ENCODE measurements at regions not wholly inside any gene's neighbourhood (a gene's known extent, or its start where the extent isn't known, plus 50 kb on each side); places are given as distances from the start of the nearest gene placed in this dataset.

DNA sequence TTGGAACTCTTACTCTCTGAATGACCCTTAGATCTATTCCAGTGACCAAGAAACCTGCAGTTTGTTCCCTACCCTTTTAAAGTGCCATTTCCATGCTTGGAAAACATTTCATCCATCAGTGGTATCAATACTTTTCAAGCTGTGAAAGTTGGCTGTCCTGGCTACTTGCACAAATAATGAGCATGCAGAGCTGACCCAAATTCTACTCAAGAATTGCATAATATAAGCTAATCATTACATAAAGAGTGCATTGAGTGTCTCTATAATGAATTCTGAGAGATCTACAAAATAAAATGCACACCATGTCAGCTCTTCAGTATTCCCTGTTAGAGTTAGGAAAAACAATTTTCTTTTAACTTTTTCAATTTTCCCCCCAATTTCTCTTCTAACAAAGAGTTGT, 181.3 kb upstream of the HS3ST5 start:
- H3K4me3 ChIP-seq: no peak overlapping the region
- in situ Hi-C loops (cut with MboI) (no loop called here), intact Hi-C loops (cut with micrococcal nuclease) (no loop called here)
- no TSS peak for BruUV-seq (replicated peaks)
- no peak overlapping the region for H3K9ac ChIP-seq (ENCODE audit: insufficient read depth in 1 of 2, low read depth in 2 of 2, low read length in 2 of 2)
- TF ChIP-seq, protein P1, sequence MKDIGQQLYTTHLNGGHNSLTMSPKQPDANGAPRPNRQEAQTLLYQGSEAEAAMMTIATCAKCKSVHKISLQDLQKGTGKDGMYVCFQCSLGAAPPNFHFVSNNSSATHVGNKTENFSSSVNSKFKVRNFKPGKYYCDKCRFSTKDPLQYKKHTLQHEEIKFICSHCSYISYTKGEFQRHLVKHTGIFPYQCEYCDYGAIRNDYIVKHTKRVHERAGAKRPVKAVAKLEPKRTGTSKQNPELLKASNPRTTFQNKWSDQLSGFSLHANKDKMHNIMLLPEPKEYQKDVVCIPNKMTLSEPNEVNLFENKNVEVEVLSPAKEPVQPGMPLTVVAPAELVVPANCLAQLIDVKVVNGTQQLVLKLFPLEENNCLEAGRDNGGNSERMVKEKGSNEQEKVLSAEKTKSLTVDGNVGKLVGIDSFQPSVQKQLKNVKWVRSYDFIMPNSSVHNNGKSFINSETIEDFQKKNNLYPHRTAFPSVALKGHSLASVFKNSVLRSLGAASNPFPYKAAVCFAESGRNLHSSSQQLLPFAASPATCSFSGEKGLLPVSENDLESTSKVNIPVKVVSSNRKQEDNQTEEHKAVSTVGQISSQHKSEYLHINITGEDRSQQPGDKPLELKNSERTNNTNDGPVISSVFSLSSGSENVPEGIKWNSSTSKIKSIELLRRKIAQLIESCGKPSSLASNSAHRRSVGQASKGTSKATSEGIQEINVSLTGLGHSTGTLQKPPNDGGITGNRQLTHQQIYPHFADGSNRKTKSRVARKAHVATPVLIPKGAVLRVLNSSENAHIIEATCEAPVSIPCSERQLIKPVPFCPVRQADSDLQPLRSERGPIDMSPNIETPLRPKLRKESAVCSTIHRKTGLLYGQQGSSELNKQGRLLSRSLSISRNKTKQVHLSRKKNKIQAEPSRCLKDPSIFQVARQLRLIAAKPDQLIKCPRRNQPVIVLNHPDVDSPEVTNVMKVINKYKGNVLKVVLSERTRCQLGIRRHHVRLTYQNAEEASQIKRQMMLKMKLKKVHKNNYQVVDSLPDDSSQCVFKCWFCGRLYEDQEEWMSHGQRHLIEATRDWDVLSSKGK (CRISPR knock-in tag; IDR thresholded peaks at IDR 0.05): no peak
- TF ChIP-seq GABPB1 (CRISPR knock-in tag; IDR thresholded peaks at IDR 0.05) (no peak), MEF2D (tag; conservative IDR thresholded peaks at IDR 0.05; ENCODE audit: low read depth) (no peak), MCM7 (IDR thresholded peaks at IDR 0.05) (no peak), ZNF778 (CRISPR knock-in tag; IDR thresholded peaks at IDR 0.05) (no peak), TAF15 (IDR thresholded peaks at IDR 0.05; ENCODE audit: low read depth, low read length) (no peak), KLF13 (tag; IDR thresholded peaks at IDR 0.05; ENCODE audit: borderline replicate concordance, low read depth) (no peak), ZNF184 (CRISPR knock-in tag; IDR thresholded peaks at IDR 0.05) (no peak)
- TF ChIP-seq, protein P2, sequence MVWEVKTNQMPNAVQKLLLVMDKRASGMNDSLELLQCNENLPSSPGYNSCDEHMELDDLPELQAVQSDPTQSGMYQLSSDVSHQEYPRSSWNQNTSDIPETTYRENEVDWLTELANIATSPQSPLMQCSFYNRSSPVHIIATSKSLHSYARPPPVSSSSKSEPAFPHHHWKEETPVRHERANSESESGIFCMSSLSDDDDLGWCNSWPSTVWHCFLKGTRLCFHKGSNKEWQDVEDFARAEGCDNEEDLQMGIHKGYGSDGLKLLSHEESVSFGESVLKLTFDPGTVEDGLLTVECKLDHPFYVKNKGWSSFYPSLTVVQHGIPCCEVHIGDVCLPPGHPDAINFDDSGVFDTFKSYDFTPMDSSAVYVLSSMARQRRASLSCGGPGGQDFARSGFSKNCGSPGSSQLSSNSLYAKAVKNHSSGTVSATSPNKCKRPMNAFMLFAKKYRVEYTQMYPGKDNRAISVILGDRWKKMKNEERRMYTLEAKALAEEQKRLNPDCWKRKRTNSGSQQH (CRISPR knock-in tag; IDR thresholded peaks at IDR 0.05): no peak
- TF ChIP-seq, protein P3, sequence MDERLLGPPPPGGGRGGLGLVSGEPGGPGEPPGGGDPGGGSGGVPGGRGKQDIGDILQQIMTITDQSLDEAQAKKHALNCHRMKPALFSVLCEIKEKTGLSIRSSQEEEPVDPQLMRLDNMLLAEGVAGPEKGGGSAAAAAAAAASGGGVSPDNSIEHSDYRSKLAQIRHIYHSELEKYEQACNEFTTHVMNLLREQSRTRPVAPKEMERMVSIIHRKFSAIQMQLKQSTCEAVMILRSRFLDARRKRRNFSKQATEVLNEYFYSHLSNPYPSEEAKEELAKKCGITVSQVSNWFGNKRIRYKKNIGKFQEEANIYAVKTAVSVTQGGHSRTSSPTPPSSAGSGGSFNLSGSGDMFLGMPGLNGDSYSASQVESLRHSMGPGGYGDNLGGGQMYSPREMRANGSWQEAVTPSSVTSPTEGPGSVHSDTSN (CRISPR knock-in tag; IDR thresholded peaks at IDR 0.05; ENCODE audit: low read depth): no peak
- TF ChIP-seq, protein P3 (tag; conservative IDR thresholded peaks at IDR 0.05; ENCODE audit: low read depth): no peak
- ChIA-PET POLR2A (no interaction called here), CTCF (ENCODE audit: low intra/inter-chr PET ratio) (no interaction called here)
- no peaks in the 10 kb centered on the region for H3K4me1 ChIP-seq (replicated peaks in 1 of 2; ENCODE audit: control insufficient read depth in 2 of 2, insufficient read depth in 2 of 2, low read length in 2 of 2)
- no peak for DNase-seq (ENCODE audit: extremely low read depth in 1 of 4, low spot score in 3 of 4)
- H4K20me1 ChIP-seq (replicated peaks; ENCODE audit: control insufficient read depth, insufficient read depth, low read length): no peaks in the 10 kb centered on the region
- no peak overlapping the region for H2AFZ ChIP-seq (ENCODE audit: low read depth, low read length)
- no peaks in the 10 kb centered on the region for H3K9me3 ChIP-seq (replicated peaks; ENCODE audit: control insufficient read depth, insufficient read depth, low read depth, low read length)
- ATAC-seq: no peak
- no peaks in the 10 kb centered on the region for H3K79me2 ChIP-seq (ENCODE audit: control insufficient read depth, insufficient read depth, low read length)
- no peaks in the 10 kb centered on the region for H3K9me1 ChIP-seq (ENCODE audit: control insufficient read depth, insufficient read depth, low read length)
- H3K27me3 ChIP-seq (ENCODE audit: control insufficient read depth in 2 of 2, insufficient read depth in 2 of 2, low read length in 2 of 2): no peaks in the 10 kb centered on the region
- H3K4me2 ChIP-seq (ENCODE audit: insufficient read depth, low read length): no peak overlapping the region
- FAIRE-seq: no peak
- H3K27ac ChIP-seq (ENCODE audit: extremely low read depth, low read depth, low read length): no peak overlapping the region
- no peaks in the 10 kb centered on the region for H3K36me3 ChIP-seq (ENCODE audit: control insufficient read depth, insufficient read depth, low read length)

All from K562 (cell line).